ENCODE measurements at regions not wholly inside any gene's neighbourhood (a gene's known extent, or its start where the extent isn't known, plus 50 kb on each side); places are given as distances from the start of the nearest gene placed in this dataset.

GRCh38 chr2:121052023-121052422, 233.0 kb downstream of the TFCP2L1 start:
- TF ChIP-seq CTCF (IDR thresholded peaks at IDR 0.05), result no peak
- no peak for TF ChIP-seq POLR2A (IDR thresholded peaks at IDR 0.05)
